Mesenchymal stem cell (in vitro differentiated cells and primary cell): ENCODE measurements at regions not wholly inside any gene's neighbourhood (a gene's known extent, or its start where the extent isn't known, plus 50 kb on each side); places are given as distances from the start of the nearest gene placed in this dataset.

Experiments
- DNase-seq: peaks from one replicate; pipeline ENCODE4 v3.0.0-alpha.2; 2013
- H2AFZ ChIP-seq: one replicate; pipeline ENCODE4 v1.6.1; 2013; ENCODE audit warnings: low read depth, mild to moderate bottlenecking, control low read depth, inconsistent platforms, low read length, moderate library complexity
- H2AK5ac ChIP-seq: 2 replicates; pipeline ENCODE4 v1.6.1; 2013; ENCODE audit warnings: low read length, moderate library complexity, mild to moderate bottlenecking, inconsistent platforms; ENCODE audit not compliant: severe bottlenecking
- H2BK120ac ChIP-seq: one replicate; pipeline ENCODE4 v1.6.1; 2013; ENCODE audit warnings: low read depth, mild to moderate bottlenecking, inconsistent platforms, low read length, moderate library complexity
- H2BK12ac ChIP-seq, 2 experiments: one replicate each; pipeline ENCODE4 v1.6.1; 2013; ENCODE audit warnings: inconsistent platforms in 2 of 2, low read length in 2 of 2, mild to moderate bottlenecking in 2 of 2, moderate library complexity in 2 of 2, control low read depth in 1 of 2
- H2BK15ac ChIP-seq: one replicate; pipeline ENCODE4 v1.6.1; 2013; ENCODE audit warnings: mild to moderate bottlenecking, low read depth, inconsistent platforms; ENCODE audit not compliant: poor library complexity, severe bottlenecking
- H2BK5ac ChIP-seq: 2 replicates; pipeline ENCODE4 v1.6.1; 2013; ENCODE audit warnings: low read depth, mild to moderate bottlenecking, low read length, control low read depth, inconsistent platforms; ENCODE audit not compliant: poor library complexity, severe bottlenecking
- H3K14ac ChIP-seq, 2 experiments: one replicate each; pipeline ENCODE4 v1.6.1; 2013; ENCODE audit warnings: inconsistent platforms in 2 of 2, low read length in 2 of 2, control low read depth in 1 of 2, mild to moderate bottlenecking in 1 of 2, moderate library complexity in 1 of 2
- H3K18ac ChIP-seq, 2 experiments: one replicate each; pipeline ENCODE4 v1.6.1; 2013; ENCODE audit warnings: inconsistent platforms in 2 of 2, low read length in 2 of 2, control low read depth in 1 of 2, low read depth in 1 of 2, mild to moderate bottlenecking in 1 of 2
- H3K23ac ChIP-seq, 2 experiments: one replicate each; pipeline ENCODE4 v1.6.1; 2013; ENCODE audit warnings: inconsistent platforms in 2 of 2, low read length in 2 of 2, mild to moderate bottlenecking in 2 of 2, moderate library complexity in 2 of 2, control low read depth in 1 of 2
- H3K27ac ChIP-seq: 2 replicates; pipeline ENCODE4 v1.5.1; 2013; ENCODE audit warnings: mild to moderate bottlenecking, moderate library complexity, low read length, control low read depth, inconsistent platforms; ENCODE audit not compliant: poor library complexity, severe bottlenecking
- H3K27me3 ChIP-seq, 2 experiments: 2 replicates each; pipeline versions ENCODE4 v1.6.1 to v1.7.0; 2013; ENCODE audit warnings: low read length in 2 of 2, mild to moderate bottlenecking in 2 of 2, moderate library complexity in 2 of 2, control low read depth in 1 of 2, inconsistent platforms in 1 of 2; ENCODE audit not compliant: control insufficient read depth in 1 of 2, insufficient read depth in 1 of 2
- H3K36me3 ChIP-seq, 2 experiments: 2 replicates each; pipeline versions ENCODE4 v1.6.1 to v1.7.0; 2013; ENCODE audit warnings: low read length in 2 of 2, control low read depth in 1 of 2, inconsistent platforms in 1 of 2, low read depth in 1 of 2, mild to moderate bottlenecking in 1 of 2; ENCODE audit not compliant: insufficient read depth in 2 of 2, control insufficient read depth in 1 of 2
- H3K4ac ChIP-seq, 2 experiments: one replicate each; pipeline ENCODE4 v1.6.1; 2013; ENCODE audit warnings: inconsistent platforms in 2 of 2, low read length in 2 of 2, mild to moderate bottlenecking in 2 of 2, moderate library complexity in 2 of 2, control low read depth in 1 of 2, low read depth in 1 of 2
- H3K4me1 ChIP-seq: 2 replicates; pipeline ENCODE4 v1.6.1; 2013; ENCODE audit warnings: low read depth, low read length, control low read depth; ENCODE audit not compliant: control insufficient read depth, insufficient read depth
- H3K4me2 ChIP-seq: 2 replicates; pipeline ENCODE4 v1.6.1; 2013; ENCODE audit warnings: low read length, mild to moderate bottlenecking, inconsistent platforms; ENCODE audit not compliant: poor library complexity, severe bottlenecking
- H3K4me3 ChIP-seq, 2 experiments: 2 replicates each; pipeline versions ENCODE4 v1.5.1 to v1.7.0; 2013; ENCODE audit warnings: low read length in 2 of 2, mild to moderate bottlenecking in 2 of 2, control low read depth in 1 of 2, low read depth in 1 of 2; ENCODE audit not compliant: insufficient read depth in 1 of 2
- H3K79me1 ChIP-seq: replicated peaks from 2 replicates; pipeline ENCODE4 v1.6.1; 2013; ENCODE audit warnings: mild to moderate bottlenecking, control low read depth, low read length, inconsistent platforms; ENCODE audit not compliant: poor library complexity, severe bottlenecking
- H3K9ac ChIP-seq: 2 replicates; pipeline ENCODE4 v1.7.0; 2013; ENCODE audit warnings: mild to moderate bottlenecking, low read length, moderate library complexity
- H3K9me3 ChIP-seq: 2 replicates; pipeline ENCODE4 v1.7.0; 2013; ENCODE audit warnings: mild to moderate bottlenecking, low read length; ENCODE audit not compliant: control insufficient read depth
- H4K8ac ChIP-seq: one replicate; pipeline ENCODE4 v1.6.1; 2013; ENCODE audit warnings: inconsistent platforms, mild to moderate bottlenecking, low read length, moderate library complexity
- H4K91ac ChIP-seq: one replicate; pipeline ENCODE4 v1.6.1; 2013; ENCODE audit warnings: mild to moderate bottlenecking, low read length, inconsistent platforms
- WGBS: methylation state at CpG from one replicate; pipeline ENCODE4 v1.1.7; 2013; ENCODE audit warnings: mixed read lengths; 5-methylcytosine and 5-hydroxymethylcytosine counted together

GRCh38 chr3:175948041-175948440 lies 1088.9 kb downstream of the NAALADL2 start:
- Histone ChIP-seq H2AFZ (no peak overlapping the region), H3K27me3 (no peaks in the 10 kb centered on the region), H3K4me3 (no peak overlapping the region), H2BK5ac (no peak overlapping the region), H3K79me1 (no peaks in the 10 kb centered on the region), H3K18ac (no peak overlapping the region), H2AK5ac (no peak overlapping the region), H3K36me3 (no peaks in the 10 kb centered on the region), H4K8ac (no peak overlapping the region), H3K4me2 (no peak overlapping the region), H3K4ac (no peak overlapping the region), H2BK15ac (no peak overlapping the region), H3K23ac (no peak overlapping the region), H3K4me1 (no peaks in the 10 kb centered on the region), H2BK12ac (no peak overlapping the region), H3K14ac (no peak overlapping the region), H2BK120ac (no peak overlapping the region), H4K91ac (no peak overlapping the region), H3K9ac (no peak overlapping the region), H3K9me3 (peaks cover 28% of the 10 kb centered on the region), H3K27ac (no peak overlapping the region)
- DNase-seq, result no peak
- WGBS, result 91% methylated on average over 3 of the region's 3 CpGs

DNA sequence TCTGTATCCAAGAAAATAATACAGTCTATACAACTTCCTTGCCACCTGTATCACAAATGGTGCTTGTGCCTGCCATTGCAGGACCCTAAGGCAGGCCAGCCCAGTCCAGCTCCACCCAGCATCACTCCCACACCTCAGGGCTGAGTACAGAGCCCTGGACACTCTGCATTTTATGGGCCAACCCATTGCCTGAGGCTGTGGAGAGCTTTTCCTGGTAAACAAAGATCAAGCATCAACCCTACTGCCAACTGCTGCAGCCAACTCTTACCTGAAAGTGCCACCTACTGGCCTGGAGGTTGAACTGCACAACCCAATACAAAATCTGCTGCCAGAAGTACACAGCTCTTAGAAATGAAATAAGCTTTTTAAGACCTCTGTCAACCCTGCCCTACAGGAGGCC lies 1082.2 kb downstream of the NAALADL2 start:
- H2BK15ac ChIP-seq, result no peak overlapping the region
- H3K14ac ChIP-seq, result no peak overlapping the region
- H3K18ac ChIP-seq, result no peak overlapping the region
- no peak overlapping the region for H4K8ac ChIP-seq
- no peak overlapping the region for H3K23ac ChIP-seq
- H3K79me1 ChIP-seq, result no peaks in the 10 kb centered on the region
- no peak overlapping the region for H4K91ac ChIP-seq
- no peak for DNase-seq
- no peak overlapping the region for H3K4ac ChIP-seq
- no peak overlapping the region for H2AFZ ChIP-seq
- H2BK120ac ChIP-seq, result no peak overlapping the region
- H3K9ac ChIP-seq, result no peak overlapping the region
- no peak overlapping the region for H3K27ac ChIP-seq
- peaks cover 6% of the 10 kb centered on the region for H3K4me1 ChIP-seq
- H3K27me3 ChIP-seq, result no peaks in the 10 kb centered on the region
- H2BK5ac ChIP-seq, result no peak overlapping the region
- peaks cover 37% of the 10 kb centered on the region for H3K9me3 ChIP-seq
- H3K4me2 ChIP-seq, result no peak overlapping the region
- no peaks in the 10 kb centered on the region for H3K36me3 ChIP-seq
- H2BK12ac ChIP-seq, result no peak overlapping the region
- H3K4me3 ChIP-seq, result no peak overlapping the region
- H2AK5ac ChIP-seq, result no peak overlapping the region

DNA sequence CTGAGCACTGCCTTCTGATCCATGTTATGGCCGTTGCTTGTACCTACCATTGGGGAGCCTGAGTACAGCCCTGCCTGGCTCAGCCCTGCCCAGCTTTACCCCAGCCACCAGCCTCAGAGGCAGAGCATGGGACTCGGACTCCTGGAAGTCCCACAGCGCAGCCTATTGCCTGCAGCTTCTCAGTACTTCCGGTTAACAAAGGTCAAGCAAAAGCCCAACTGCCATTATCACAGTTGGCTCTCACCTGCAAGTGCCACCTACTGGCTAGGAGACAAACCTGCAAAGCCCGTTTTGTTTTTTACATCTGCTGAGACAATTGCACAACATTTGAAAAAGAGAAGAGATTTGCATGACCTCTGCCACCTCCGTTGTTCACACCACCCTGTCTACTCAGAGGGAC lies 1081.7 kb downstream of the NAALADL2 start:
- H2BK12ac ChIP-seq, result peak overlapping the region; percentile 11 to 79
- no peak overlapping the region for H2BK5ac ChIP-seq
- H3K27me3 ChIP-seq, result no peaks in the 10 kb centered on the region
- 74% methylated on average over 6 of the region's 6 CpGs for WGBS
- peak overlapping the region in 1 of 2 experiments; percentile 24 for H3K4ac ChIP-seq
- no peak for DNase-seq
- no peak overlapping the region for H4K8ac ChIP-seq
- H3K4me2 ChIP-seq, result no peak overlapping the region
- H3K4me3 ChIP-seq, result no peak overlapping the region
- no peak overlapping the region for H2AFZ ChIP-seq
- H2BK120ac ChIP-seq, result no peak overlapping the region
- no peaks in the 10 kb centered on the region for H3K79me1 ChIP-seq
- H2AK5ac ChIP-seq, result peak overlapping the region; percentile 1
- H3K18ac ChIP-seq, result peak overlapping the region in 1 of 2 experiments; percentile 74
- peak overlapping the region; percentile 0 for H4K91ac ChIP-seq
- H2BK15ac ChIP-seq, result no peak overlapping the region
- H3K36me3 ChIP-seq, result no peaks in the 10 kb centered on the region
- peaks cover 6% of the 10 kb centered on the region for H3K4me1 ChIP-seq
- peaks cover 38% of the 10 kb centered on the region for H3K9me3 ChIP-seq
- no peak overlapping the region for H3K14ac ChIP-seq
- H3K23ac ChIP-seq, result no peak overlapping the region
- H3K27ac ChIP-seq, result no peak overlapping the region
- H3K9ac ChIP-seq, result no peak overlapping the region

DNA sequence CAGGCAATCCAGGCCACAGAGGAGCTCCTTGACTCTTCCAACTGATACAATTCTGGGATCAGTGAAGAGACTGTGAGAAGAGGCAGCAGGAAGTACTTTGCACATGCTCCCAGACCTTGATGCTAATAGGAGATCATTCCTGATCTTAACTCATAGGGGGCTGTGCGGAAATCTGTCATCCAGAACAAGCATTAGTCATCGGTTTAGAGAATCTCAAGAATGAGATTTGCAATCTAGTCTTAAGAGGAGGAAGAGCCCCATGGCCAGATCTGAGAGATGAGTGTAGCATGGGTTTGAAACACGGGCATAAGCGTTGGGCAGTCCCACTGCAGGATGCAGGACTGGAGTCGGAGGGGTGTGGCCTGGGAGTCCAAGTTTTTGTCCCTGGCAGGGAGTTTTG lies 1081.1 kb downstream of the NAALADL2 start:
- Histone ChIP-seq H3K9ac (no peak overlapping the region), H3K36me3 (no peaks in the 10 kb centered on the region), H2BK15ac (no peak overlapping the region), H3K18ac (peak overlapping the region in 1 of 2 experiments; percentile 62), H2BK5ac (no peak overlapping the region), H4K91ac (peak overlapping the region; percentile 80), H3K14ac (no peak overlapping the region), H3K23ac (no peak overlapping the region), H3K9me3 (peaks cover 40% of the 10 kb centered on the region), H2AK5ac (no peak overlapping the region), H3K27me3 (no peaks in the 10 kb centered on the region), H3K4me3 (no peak overlapping the region), H3K27ac (peak overlapping the region; percentile 28), H4K8ac (no peak overlapping the region), H3K4ac (no peak overlapping the region), H3K4me2 (no peak overlapping the region), H3K4me1 (peaks cover 6% of the 10 kb centered on the region), H2BK120ac (no peak overlapping the region), H3K79me1 (no peaks in the 10 kb centered on the region), H2BK12ac (peak overlapping the region in 1 of 2 experiments; percentile 84), H2AFZ (no peak overlapping the region)
- 9% methylated on average over 5 of the region's 5 CpGs for WGBS
- peak; percentile 80 for DNase-seq
